GM18498 (cell line): ENCODE measurements at regions not wholly inside any gene's neighbourhood (a gene's known extent, or its start where the extent isn't known, plus 50 kb on each side); places are given as distances from the start of the nearest gene placed in this dataset.
"Not testable (repeated sequence)": the region's sequence is repeated elsewhere in the genome, so short reads cannot be mapped to it uniquely, and the experiment has no call there.

Experiments
- ATAC-seq: cut with Tn5 transposase; IDR thresholded peaks from one replicate; pipeline ENCODE4 v1.9.1; 2021; ENCODE audit warnings: mild to moderate bottlenecking, moderate library complexity; ENCODE audit not compliant: unreplicated experiment

GRCh38 chr5:109989161-109989560 is 299.4 kb downstream of the MAN2A1 start:
- ATAC-seq = no peak

DNA sequence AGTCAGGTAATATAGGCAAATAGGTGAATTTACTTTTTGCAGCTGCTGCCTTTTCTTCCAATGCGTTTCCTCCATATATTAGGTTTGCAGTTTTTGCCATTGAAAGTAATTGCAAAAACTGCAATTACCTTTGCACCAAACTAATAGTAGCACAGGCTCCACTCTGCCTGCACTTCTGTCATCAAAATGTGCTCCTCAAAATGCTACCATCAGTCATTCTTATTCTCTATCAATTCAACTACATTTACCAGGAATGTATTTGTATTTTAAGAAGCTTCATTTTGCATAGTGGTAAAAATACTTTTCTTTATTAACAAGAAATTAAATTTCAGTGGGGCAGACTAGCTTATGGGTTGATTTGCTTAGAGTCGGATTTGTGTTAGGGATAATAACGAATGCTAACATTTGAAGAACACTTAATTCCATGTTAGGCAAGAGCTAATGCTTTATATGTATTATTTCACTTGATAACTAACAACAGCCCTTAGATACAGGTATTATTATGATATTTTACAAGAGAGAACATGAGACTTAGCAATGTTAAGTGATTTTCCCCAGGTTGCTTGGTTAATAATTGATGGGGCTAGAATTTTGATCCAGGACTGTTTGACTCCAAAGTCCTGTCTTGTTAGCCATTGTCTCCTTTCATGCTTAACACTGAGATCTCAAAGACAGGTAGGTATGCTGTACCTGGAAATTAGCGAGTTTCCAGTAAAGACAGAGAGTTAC is 300.4 kb downstream of the MAN2A1 start:
- ATAC-seq = no peak

DNA sequence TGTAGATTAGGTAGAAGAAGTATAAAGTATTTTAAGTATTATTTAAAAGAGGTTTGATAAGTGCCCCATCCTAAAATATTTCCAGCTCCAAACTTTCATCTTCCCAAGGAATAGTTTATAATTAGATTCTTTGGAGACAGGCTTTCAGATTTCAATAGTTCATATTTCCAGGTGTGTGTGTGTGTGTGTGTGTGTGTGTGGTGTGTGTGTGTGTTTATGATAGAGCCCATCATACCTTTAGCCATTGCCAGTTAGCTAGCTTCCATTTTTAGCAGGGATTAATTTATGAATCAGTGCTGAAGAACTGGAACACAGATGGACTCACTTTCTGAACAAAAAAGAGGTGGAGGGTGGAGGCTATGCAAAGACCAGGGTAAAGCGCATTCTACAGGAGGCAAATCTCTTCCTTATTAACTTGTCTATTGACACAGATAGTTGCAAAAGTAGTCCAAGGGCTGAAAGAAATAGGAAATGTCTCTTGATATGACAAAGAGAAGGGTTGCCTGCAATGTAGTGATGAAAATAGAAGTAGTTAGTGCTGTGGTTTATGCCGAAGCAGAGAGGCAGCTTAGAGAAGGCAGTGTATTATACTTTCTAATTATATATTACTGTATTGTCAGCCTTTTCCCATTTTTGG is 301.1 kb downstream of the MAN2A1 start:
- ATAC-seq = no peak

DNA sequence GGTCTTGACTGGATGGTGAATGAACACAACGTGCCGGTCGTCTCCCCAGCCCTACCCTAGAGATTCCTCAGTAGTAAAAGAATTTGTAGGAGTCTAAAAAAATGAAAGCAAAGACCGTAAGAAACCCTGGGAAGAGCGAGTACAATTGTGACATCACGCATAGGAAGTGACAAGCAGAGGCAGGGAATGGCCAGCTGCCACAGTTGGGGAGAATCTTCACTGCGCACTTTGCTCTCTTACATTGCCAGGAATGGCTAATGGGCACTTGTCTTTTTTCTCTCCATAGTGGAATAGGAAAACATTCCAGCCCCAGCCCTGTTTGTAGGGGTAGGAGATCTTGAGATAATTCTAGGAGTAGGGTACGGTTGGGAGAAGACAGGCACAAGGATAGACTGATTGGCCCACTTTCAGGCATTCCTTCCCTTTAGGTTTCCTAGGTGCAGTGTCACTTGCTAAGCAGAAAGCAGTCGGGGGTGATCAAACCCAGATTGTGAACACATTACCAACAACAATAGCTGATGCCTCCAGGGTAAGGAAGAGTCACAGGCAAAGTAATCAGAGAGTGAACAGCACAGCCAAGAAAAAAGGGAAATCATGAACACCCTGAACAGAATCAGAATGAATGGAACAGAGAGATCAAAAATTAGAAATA is 302.7 kb downstream of the MAN2A1 start:
- no peak for ATAC-seq

- no peak for ATAC-seq
Measured at GRCh38 chr5:109994135-109994534, 304.4 kb downstream of the MAN2A1 start.

- no peak for ATAC-seq
Measured at GRCh38 chr5:109996246-109996645, 306.5 kb downstream of the MAN2A1 start.

DNA sequence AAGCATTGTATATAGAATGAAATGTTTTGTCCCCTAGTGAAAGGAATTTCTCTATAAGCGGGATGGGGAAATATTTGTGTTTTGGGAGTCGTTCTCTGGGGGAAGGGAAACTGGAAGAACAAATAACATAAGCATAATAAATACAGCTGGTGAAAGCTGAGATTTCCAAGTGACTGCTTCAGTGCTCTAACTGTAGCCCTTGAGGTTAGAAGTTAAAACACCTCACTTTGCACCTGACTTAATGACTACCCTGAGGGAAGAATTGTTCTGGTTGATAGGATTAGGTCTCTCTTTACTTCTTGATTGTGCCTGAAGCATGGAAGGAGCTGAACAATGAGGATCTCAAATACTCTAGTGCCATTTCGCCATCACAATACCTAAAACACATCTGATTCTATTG is 307.4 kb downstream of the MAN2A1 start:
- no peak for ATAC-seq

- no peak for ATAC-seq
Measured at GRCh38 chr5:109998208-109998607, 308.5 kb downstream of the MAN2A1 start.

DNA sequence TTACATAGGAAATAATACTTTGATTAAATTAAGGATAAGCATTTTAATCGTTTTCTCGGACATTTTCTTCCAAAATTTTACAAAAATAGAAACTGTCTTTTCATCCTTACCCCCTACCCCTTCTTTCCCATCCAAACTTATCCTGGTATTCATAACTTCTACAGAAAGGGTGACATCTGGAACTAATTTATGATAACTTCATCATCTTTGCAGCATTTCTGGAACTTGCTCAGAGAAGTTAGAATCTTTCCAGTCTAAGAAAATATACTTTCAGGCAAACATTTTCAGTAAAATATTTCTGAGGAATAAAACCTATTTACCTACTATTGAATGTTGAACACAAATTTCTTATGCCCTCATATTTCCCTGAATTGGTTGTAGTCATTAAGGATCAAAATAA is 309.0 kb downstream of the MAN2A1 start:
- ATAC-seq = no peak

- ATAC-seq = no peak
Measured at GRCh38 chr5:110001648-110002047, 311.9 kb downstream of the MAN2A1 start.

GRCh38 chr5:110002652-110003051 is 312.9 kb downstream of the MAN2A1 start:
- ATAC-seq = no peak

GRCh38 chr5:110005907-110006562 is 316.3 kb downstream of the MAN2A1 start:
- ATAC-seq = not testable (repeated sequence)

- no peak for ATAC-seq
Measured at GRCh38 chr5:110007101-110007500, 317.4 kb downstream of the MAN2A1 start.

GRCh38 chr5:110008131-110008530 is 318.4 kb downstream of the MAN2A1 start:
- ATAC-seq = no peak

- ATAC-seq = no peak
Measured at GRCh38 chr5:110012145-110012544, 322.4 kb downstream of the MAN2A1 start.

DNA sequence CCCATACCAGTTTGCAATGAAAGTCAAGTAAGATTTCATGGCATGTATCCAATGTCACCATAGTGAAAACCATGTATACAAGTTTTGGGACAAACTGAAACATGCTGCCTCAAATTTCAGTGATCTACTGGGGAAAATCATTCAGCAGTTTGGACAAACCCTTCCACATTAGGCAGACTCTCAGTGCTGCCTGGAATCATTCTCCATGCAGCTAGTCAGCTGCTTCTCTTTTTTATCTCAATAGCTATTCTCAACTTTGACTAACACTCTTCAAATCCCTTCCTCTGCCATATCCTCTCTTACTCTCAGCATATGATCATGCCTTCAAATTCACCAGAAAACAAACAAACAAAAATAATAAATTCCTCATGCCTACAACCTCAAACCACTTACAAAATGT is 323.3 kb downstream of the MAN2A1 start:
- no peak for ATAC-seq

GRCh38 chr5:110017854-110018253 is 328.1 kb downstream of the MAN2A1 start:
- ATAC-seq = no peak

GRCh38 chr5:110018509-110018908 is 328.8 kb downstream of the MAN2A1 start:
- no peak for ATAC-seq

GRCh38 chr5:110019119-110019518 is 329.4 kb downstream of the MAN2A1 start:
- ATAC-seq = no peak

DNA sequence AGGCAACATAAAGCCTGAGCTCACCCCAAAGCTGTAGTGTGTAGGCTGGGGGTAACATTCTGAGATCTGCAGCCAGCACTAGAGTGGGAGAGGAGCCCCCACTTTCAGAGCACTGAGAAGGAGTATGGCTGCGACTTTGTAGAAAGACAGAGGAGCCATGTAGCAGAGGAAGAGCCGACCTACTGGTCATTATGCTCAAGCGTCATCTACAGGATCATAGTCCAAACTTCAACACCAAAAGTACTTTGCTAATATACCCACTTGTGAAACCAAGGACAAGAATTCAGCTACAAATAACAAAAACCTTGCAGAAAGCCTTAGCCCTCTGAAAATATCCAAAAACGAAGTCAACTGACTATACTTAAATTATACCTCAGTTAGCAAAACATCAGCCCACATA is 330.1 kb downstream of the MAN2A1 start:
- ATAC-seq = no peak

GRCh38 chr5:110021251-110021650 is 331.5 kb downstream of the MAN2A1 start:
- no peak for ATAC-seq

DNA sequence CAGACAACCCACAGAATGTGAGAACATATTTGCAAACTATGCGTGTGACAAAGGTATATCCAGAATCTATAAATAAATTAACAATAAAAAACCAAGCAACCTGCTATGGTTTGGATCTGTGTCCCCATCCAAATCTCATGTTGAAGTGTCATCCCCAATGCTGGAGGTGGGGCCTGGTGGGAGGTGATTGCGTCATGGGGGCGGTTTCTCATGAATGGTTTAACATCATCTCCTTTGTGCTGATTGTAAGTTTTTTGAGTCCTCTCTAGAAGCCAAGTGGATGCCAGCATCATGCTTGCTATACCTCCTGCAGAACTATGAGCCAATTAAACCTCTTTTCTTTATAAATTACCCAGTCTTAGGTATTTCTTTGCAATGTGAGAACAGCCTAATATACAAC is 335.4 kb downstream of the MAN2A1 start:
- ATAC-seq = no peak
